ENCODE measurements at regions not wholly inside any gene's neighbourhood (a gene's known extent, or its start where the extent isn't known, plus 50 kb on each side); places are given as distances from the start of the nearest gene placed in this dataset.

DNA sequence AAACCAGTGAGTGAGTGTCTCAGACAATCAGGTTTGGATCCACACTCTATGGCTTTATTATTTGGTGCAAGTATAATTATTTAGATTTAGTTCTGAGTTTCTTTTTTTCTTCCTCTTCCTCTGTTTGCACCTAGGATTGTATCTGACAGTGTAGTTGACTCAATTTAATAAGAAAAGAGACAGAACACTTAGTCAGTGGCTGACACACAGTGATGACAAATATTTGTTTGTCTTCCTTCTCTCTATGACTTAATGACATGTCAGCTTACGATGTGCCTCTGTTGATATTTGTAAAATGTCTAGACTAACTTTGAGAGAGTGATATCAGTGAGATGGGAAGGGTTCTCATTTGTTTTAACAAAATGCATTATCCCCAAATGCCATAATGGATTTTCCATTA lies 129.5 kb upstream of the SLC10A2 start:
- H3K79me1 ChIP-seq (ENCODE audit: low read depth, low read length) = no peaks in the 10 kb centered on the region
- WGBS, 2 donors (ENCODE audit: extremely low coverage in 2 of 2, insufficient read length in 2 of 2, insufficient replicate concordance in 1 of 2) = no CpG with 5 or more reads among the region's 1 CpG
- no peak overlapping the region for H2BK12ac ChIP-seq (ENCODE audit: low read length)
- no peak overlapping the region for H3K14ac ChIP-seq (ENCODE audit: low read length)
- no peak overlapping the region for H2BK5ac ChIP-seq (ENCODE audit: low read length)
- H3K4ac ChIP-seq (ENCODE audit: low read length) = no peak overlapping the region
- no peak overlapping the region for H3K4me3 ChIP-seq (ENCODE audit: low read length in 2 of 2)
- H3K4me1 ChIP-seq (ENCODE audit: control insufficient read depth in 2 of 2, insufficient read depth in 1 of 2, low read depth in 1 of 2, low read length in 2 of 2) = no peaks in the 10 kb centered on the region
- H4K91ac ChIP-seq (ENCODE audit: low read depth, low read length, poor library complexity) = no peak overlapping the region
- no peaks in the 10 kb centered on the region for H3K27me3 ChIP-seq (ENCODE audit: control insufficient read depth in 3 of 3, insufficient read depth in 3 of 3, low read depth in 1 of 3, low read length in 3 of 3)
- H2AK5ac ChIP-seq (ENCODE audit: low read depth, low read length) = no peak overlapping the region
- no peak for DNase-seq (ENCODE audit: low spot score)
- no peak overlapping the region for H3K9ac ChIP-seq (ENCODE audit: low read depth, low read length, poor library complexity)
- H2BK120ac ChIP-seq (ENCODE audit: low read depth, low read length) = no peak overlapping the region
- H4K8ac ChIP-seq (ENCODE audit: low read depth, low read length) = no peak overlapping the region
- H3K18ac ChIP-seq (ENCODE audit: low read length) = no peak overlapping the region
- H2AFZ ChIP-seq (ENCODE audit: low read length) = no peak overlapping the region
- H2BK15ac ChIP-seq (ENCODE audit: low read length) = no peak overlapping the region
- no peaks in the 10 kb centered on the region for H3K9me3 ChIP-seq (replicated peaks in 1 of 2; ENCODE audit: control insufficient read depth in 2 of 2, insufficient read depth in 1 of 2, low read depth in 1 of 2, low read length in 2 of 2)
- no peaks in the 10 kb centered on the region for H3K36me3 ChIP-seq (replicated peaks in 1 of 2; ENCODE audit: control insufficient read depth in 2 of 2, insufficient read depth in 2 of 2, low read length in 2 of 2)
- H3K4me2 ChIP-seq (ENCODE audit: insufficient read depth, low read length, poor library complexity, severe bottlenecking) = no peak overlapping the region
- no peak overlapping the region for H3K23ac ChIP-seq (ENCODE audit: low read depth, low read length, poor library complexity)
- H3K27ac ChIP-seq (replicated peaks; ENCODE audit: low read length) = no peak overlapping the region

DNA sequence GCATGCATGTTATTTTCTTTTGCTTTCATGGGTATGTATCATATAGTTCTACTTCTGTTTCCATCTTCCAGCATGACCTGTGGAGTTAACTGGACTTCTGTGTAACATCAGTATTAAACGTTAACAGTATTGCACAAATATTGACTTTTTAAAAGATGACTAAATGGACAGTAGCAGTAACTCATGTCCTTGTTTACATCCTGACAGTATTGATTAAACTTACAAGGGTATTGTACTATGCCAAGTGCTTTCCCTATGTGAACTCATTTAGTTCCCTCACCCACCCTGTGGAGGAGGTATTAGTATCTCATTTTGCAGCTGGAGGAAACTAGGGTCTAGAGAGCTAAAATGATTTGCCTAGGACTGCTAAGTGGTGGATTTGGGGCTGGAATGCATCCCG lies 128.7 kb upstream of the SLC10A2 start:
- DNase-seq (ENCODE audit: low spot score) = no peak
- H3K9ac ChIP-seq (ENCODE audit: low read depth, low read length, poor library complexity) = no peak overlapping the region
- no peak overlapping the region for H3K18ac ChIP-seq (ENCODE audit: low read length)
- H3K14ac ChIP-seq (ENCODE audit: low read length) = no peak overlapping the region
- no CpG with 5 or more reads among the region's 2 CpGs for WGBS, 2 donors (ENCODE audit: extremely low coverage in 2 of 2, insufficient read length in 2 of 2, insufficient replicate concordance in 1 of 2)
- H3K9me3 ChIP-seq (replicated peaks in 1 of 2; ENCODE audit: control insufficient read depth in 2 of 2, insufficient read depth in 1 of 2, low read depth in 1 of 2, low read length in 2 of 2) = no peaks in the 10 kb centered on the region
- H3K4me3 ChIP-seq (ENCODE audit: low read length in 2 of 2) = no peak overlapping the region
- no peak overlapping the region for H3K23ac ChIP-seq (ENCODE audit: low read depth, low read length, poor library complexity)
- H2BK5ac ChIP-seq (ENCODE audit: low read length) = no peak overlapping the region
- H2BK12ac ChIP-seq (ENCODE audit: low read length) = no peak overlapping the region
- H2BK120ac ChIP-seq (ENCODE audit: low read depth, low read length) = no peak overlapping the region
- H3K4ac ChIP-seq (ENCODE audit: low read length) = no peak overlapping the region
- H2AK5ac ChIP-seq (ENCODE audit: low read depth, low read length) = no peak overlapping the region
- H3K27me3 ChIP-seq (ENCODE audit: control insufficient read depth in 3 of 3, insufficient read depth in 3 of 3, low read depth in 1 of 3, low read length in 3 of 3) = no peaks in the 10 kb centered on the region
- H3K27ac ChIP-seq (replicated peaks; ENCODE audit: low read length) = no peak overlapping the region
- no peaks in the 10 kb centered on the region for H3K4me1 ChIP-seq (ENCODE audit: control insufficient read depth in 2 of 2, insufficient read depth in 1 of 2, low read depth in 1 of 2, low read length in 2 of 2)
- no peak overlapping the region for H3K4me2 ChIP-seq (ENCODE audit: insufficient read depth, low read length, poor library complexity, severe bottlenecking)
- no peaks in the 10 kb centered on the region for H3K79me1 ChIP-seq (ENCODE audit: low read depth, low read length)
- H4K8ac ChIP-seq (ENCODE audit: low read depth, low read length) = no peak overlapping the region
- H4K91ac ChIP-seq (ENCODE audit: low read depth, low read length, poor library complexity) = no peak overlapping the region
- H2AFZ ChIP-seq (ENCODE audit: low read length) = no peak overlapping the region
- no peak overlapping the region for H2BK15ac ChIP-seq (ENCODE audit: low read length)
- H3K36me3 ChIP-seq (replicated peaks in 1 of 2; ENCODE audit: control insufficient read depth in 2 of 2, insufficient read depth in 2 of 2, low read length in 2 of 2) = no peaks in the 10 kb centered on the region

- Histone ChIP-seq H2BK5ac (ENCODE audit: low read length) (no peak overlapping the region), H4K8ac (ENCODE audit: low read depth, low read length) (no peak overlapping the region), H3K14ac (ENCODE audit: low read length) (no peak overlapping the region), H3K36me3 (replicated peaks in 1 of 2; ENCODE audit: control insufficient read depth in 2 of 2, insufficient read depth in 2 of 2, low read length in 2 of 2) (no peaks in the 10 kb centered on the region), H3K9ac (ENCODE audit: low read depth, low read length, poor library complexity) (no peak overlapping the region), H3K4me2 (ENCODE audit: insufficient read depth, low read length, poor library complexity, severe bottlenecking) (no peak overlapping the region), H2AFZ (ENCODE audit: low read length) (no peak overlapping the region), H2BK15ac (ENCODE audit: low read length) (no peak overlapping the region), H3K9me3 (replicated peaks in 1 of 2; ENCODE audit: control insufficient read depth in 2 of 2, insufficient read depth in 1 of 2, low read depth in 1 of 2, low read length in 2 of 2) (no peaks in the 10 kb centered on the region), H3K27ac (replicated peaks; ENCODE audit: low read length) (no peak overlapping the region), H3K27me3 (ENCODE audit: control insufficient read depth in 3 of 3, insufficient read depth in 3 of 3, low read depth in 1 of 3, low read length in 3 of 3) (no peaks in the 10 kb centered on the region), H3K23ac (ENCODE audit: low read depth, low read length, poor library complexity) (no peak overlapping the region), H2BK12ac (ENCODE audit: low read length) (no peak overlapping the region), H3K18ac (ENCODE audit: low read length) (no peak overlapping the region), H2AK5ac (ENCODE audit: low read depth, low read length) (no peak overlapping the region), H3K4me1 (ENCODE audit: control insufficient read depth in 2 of 2, insufficient read depth in 1 of 2, low read depth in 1 of 2, low read length in 2 of 2) (peaks cover under 1 to 2% of the 10 kb centered on the region in 2 donors), H3K79me1 (ENCODE audit: low read depth, low read length) (no peaks in the 10 kb centered on the region), H3K4ac (ENCODE audit: low read length) (no peak overlapping the region), H4K91ac (ENCODE audit: low read depth, low read length, poor library complexity) (no peak overlapping the region), H3K4me3 (ENCODE audit: low read length in 2 of 2) (no peak overlapping the region), H2BK120ac (ENCODE audit: low read depth, low read length) (no peak overlapping the region)
- WGBS, 2 donors (ENCODE audit: extremely low coverage in 2 of 2, insufficient read length in 2 of 2, insufficient replicate concordance in 1 of 2) = no CpG with 5 or more reads among the region's 1 CpG
- no peak for DNase-seq (ENCODE audit: low spot score)
These were observed 126.4 kb upstream of the SLC10A2 start for GRCh38 chr13:103192511-103193135.

DNA sequence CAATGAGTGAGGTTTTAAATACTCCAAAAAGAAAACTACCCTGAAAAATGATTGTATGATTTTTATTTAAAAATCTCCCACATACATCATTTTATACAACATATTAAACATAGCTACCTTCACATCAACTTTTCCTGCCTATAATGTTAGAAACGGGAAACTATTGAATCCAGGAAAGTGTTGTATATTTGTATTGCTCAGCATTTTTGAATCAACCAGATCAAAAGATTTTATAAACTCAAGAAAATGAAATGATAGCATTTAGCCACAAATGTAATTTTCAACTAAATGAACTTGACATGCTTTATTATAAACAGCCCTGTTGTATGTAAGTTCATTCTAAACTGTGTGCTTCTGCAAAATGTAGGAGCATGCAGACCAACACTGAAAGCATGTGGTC lies 124.6 kb upstream of the SLC10A2 start:
- Histone ChIP-seq H2BK120ac (ENCODE audit: low read depth, low read length) (no peak overlapping the region), H4K91ac (ENCODE audit: low read depth, low read length, poor library complexity) (no peak overlapping the region), H3K23ac (ENCODE audit: low read depth, low read length, poor library complexity) (no peak overlapping the region), H3K9ac (ENCODE audit: low read depth, low read length, poor library complexity) (no peak overlapping the region), H4K8ac (ENCODE audit: low read depth, low read length) (no peak overlapping the region), H3K36me3 (replicated peaks in 1 of 2; ENCODE audit: control insufficient read depth in 2 of 2, insufficient read depth in 2 of 2, low read length in 2 of 2) (no peaks in the 10 kb centered on the region), H3K18ac (ENCODE audit: low read length) (no peak overlapping the region), H3K4me1 (ENCODE audit: control insufficient read depth in 2 of 2, insufficient read depth in 1 of 2, low read depth in 1 of 2, low read length in 2 of 2) (peaks cover 2 to 4% of the 10 kb centered on the region in 2 donors), H2BK15ac (ENCODE audit: low read length) (no peak overlapping the region), H3K4me2 (ENCODE audit: insufficient read depth, low read length, poor library complexity, severe bottlenecking) (no peak overlapping the region), H3K9me3 (replicated peaks in 1 of 2; ENCODE audit: control insufficient read depth in 2 of 2, insufficient read depth in 1 of 2, low read depth in 1 of 2, low read length in 2 of 2) (no peaks in the 10 kb centered on the region), H2BK12ac (ENCODE audit: low read length) (no peak overlapping the region), H3K4ac (ENCODE audit: low read length) (no peak overlapping the region), H3K79me1 (ENCODE audit: low read depth, low read length) (no peaks in the 10 kb centered on the region), H2AFZ (ENCODE audit: low read length) (no peak overlapping the region), H2BK5ac (ENCODE audit: low read length) (no peak overlapping the region), H3K27ac (replicated peaks; ENCODE audit: low read length) (no peak overlapping the region), H3K4me3 (ENCODE audit: low read length in 2 of 2) (no peak overlapping the region), H2AK5ac (ENCODE audit: low read depth, low read length) (no peak overlapping the region), H3K27me3 (ENCODE audit: control insufficient read depth in 3 of 3, insufficient read depth in 3 of 3, low read depth in 1 of 3, low read length in 3 of 3) (no peaks in the 10 kb centered on the region), H3K14ac (ENCODE audit: low read length) (no peak overlapping the region)
- no CpG with 5 or more reads among the region's 1 CpG for WGBS, 2 donors (ENCODE audit: extremely low coverage in 2 of 2, insufficient read length in 2 of 2, insufficient replicate concordance in 1 of 2)
- DNase-seq (ENCODE audit: low spot score) = no peak

Data from neuronal stem cell (in vitro differentiated cells).